ENCODE measurements at regions not wholly inside any gene's neighbourhood (a gene's known extent, or its start where the extent isn't known, plus 50 kb on each side); places are given as distances from the start of the nearest gene placed in this dataset.

DNA sequence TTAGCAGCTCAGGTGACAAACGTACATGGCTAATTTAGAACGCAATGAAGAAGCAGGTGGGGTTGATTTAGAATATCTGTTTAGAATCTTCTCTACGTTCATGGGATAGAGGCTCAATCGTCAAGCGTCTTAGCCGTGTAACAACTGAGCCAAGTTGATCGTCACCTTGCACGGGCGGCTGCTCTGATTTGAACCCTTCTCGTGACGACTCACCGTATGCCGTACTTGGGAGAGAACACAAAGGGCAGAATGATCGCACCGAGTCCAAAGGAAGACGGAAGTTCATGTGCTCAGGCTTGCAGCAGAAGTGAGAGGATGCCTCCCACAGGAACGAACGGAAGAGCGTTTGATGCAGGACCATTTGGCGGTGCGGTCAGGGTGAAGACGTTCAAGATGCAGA, 108.3 kb upstream of the TCERG1L start:
- Histone ChIP-seq H3K27ac (no peak overlapping the region), H3K9me3 (peaks cover 0 to 9% (median 0%) of the 10 kb centered on the region in 3 donors), H3K4me1 (no peaks in the 10 kb centered on the region), H3K36me3 (no peaks in the 10 kb centered on the region), H3K27me3 (peaks cover 0 to under 1% of the 10 kb centered on the region in 2 donors), H3K4me3 (no peak overlapping the region)
- no peak for DNase-seq
- intact Hi-C loops (cut with DNase I; ENCODE audit: low total_unique reads), result loop anchor here (5.0 kb wide), 1 partner anchor 198 kb away; no protein-coding TSS in a partner anchor
- TF ChIP-seq, protein P1, sequence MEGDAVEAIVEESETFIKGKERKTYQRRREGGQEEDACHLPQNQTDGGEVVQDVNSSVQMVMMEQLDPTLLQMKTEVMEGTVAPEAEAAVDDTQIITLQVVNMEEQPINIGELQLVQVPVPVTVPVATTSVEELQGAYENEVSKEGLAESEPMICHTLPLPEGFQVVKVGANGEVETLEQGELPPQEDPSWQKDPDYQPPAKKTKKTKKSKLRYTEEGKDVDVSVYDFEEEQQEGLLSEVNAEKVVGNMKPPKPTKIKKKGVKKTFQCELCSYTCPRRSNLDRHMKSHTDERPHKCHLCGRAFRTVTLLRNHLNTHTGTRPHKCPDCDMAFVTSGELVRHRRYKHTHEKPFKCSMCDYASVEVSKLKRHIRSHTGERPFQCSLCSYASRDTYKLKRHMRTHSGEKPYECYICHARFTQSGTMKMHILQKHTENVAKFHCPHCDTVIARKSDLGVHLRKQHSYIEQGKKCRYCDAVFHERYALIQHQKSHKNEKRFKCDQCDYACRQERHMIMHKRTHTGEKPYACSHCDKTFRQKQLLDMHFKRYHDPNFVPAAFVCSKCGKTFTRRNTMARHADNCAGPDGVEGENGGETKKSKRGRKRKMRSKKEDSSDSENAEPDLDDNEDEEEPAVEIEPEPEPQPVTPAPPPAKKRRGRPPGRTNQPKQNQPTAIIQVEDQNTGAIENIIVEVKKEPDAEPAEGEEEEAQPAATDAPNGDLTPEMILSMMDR (IDR thresholded peaks at IDR 0.05), result no peak

DNA sequence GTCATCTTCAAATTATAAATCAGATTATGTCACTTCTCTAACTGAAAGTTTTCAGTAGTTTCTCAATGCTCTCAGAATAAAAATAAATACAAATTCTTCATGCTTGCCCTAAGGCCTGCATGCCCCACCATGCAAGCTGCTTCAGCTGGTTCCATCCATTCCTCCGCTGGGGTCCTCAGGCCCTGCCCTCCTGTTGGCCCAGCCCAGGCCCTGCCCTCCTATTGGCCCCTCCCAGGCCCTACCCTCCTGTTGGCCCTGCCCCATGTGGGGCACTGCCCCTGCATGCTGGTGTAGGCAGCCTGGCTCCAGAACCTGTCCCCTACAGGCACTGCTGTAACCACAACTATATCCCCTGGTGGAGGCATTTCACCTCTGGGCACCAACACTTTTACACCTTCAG, 109.3 kb upstream of the TCERG1L start:
- Histone ChIP-seq H3K9me3 (peaks cover 0 to 9% (median 0%) of the 10 kb centered on the region in 3 donors), H3K27ac (no peak overlapping the region), H3K4me3 (no peak overlapping the region), H3K4me1 (no peaks in the 10 kb centered on the region), H3K36me3 (no peaks in the 10 kb centered on the region), H3K27me3 (peaks cover 0 to 10% of the 10 kb centered on the region in 2 donors)
- DNase-seq, result no peak
- intact Hi-C loops (cut with DNase I; ENCODE audit: low total_unique reads), result no loop called here
- TF ChIP-seq, protein P1 (IDR thresholded peaks at IDR 0.05), result no peak

DNA sequence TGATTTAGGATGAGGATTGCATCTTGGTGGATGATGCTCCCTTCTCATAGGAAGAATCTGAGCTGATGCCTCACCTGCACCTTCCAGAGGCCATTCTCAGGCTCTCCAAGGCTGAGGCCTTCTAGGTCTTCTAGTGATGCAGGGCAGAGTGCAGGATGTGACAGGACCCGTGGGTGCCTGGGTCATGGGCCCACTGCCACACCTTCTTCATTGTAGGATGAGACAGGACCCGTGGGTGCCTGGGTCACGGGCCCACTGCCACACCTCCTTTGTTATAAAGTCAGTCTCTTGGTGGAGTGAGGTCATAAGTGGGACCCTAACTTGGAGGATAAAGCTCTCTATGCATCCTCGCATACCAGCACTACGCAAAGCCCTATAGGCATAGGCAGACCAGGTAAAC, 109.9 kb upstream of the TCERG1L start:
- intact Hi-C loops (cut with DNase I; ENCODE audit: low total_unique reads), result no loop called here
- TF ChIP-seq, protein P1 (IDR thresholded peaks at IDR 0.05), result no peak
- Histone ChIP-seq H3K4me1 (no peaks in the 10 kb centered on the region), H3K27ac (no peak overlapping the region), H3K9me3 (peaks cover 0 to 8% (median 0%) of the 10 kb centered on the region in 3 donors), H3K27me3 (peaks cover 0 to 15% of the 10 kb centered on the region in 2 donors), H3K36me3 (no peaks in the 10 kb centered on the region), H3K4me3 (no peak overlapping the region)
- no peak for DNase-seq

DNA sequence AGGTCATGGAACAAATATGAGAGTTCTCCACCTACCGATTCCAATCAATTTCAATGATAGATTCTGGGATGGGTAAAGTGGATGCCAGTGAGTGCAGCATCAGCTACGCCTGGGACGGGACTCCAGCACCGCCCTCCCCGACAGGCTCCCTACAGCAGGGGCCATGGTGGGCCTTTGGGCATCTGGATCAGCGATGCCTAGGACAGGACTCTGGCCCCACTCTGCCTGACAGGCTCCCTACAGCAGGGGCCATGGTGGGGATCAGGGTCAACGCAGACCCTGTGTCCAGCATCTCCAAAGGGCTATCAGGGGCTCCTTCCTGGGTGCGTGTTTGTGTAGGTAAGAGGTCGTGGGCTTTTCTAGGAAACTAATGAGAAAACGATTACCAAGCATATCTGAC, 111.2 kb upstream of the TCERG1L start:
- no peak for DNase-seq
- Histone ChIP-seq H3K4me1 (no peaks in the 10 kb centered on the region), H3K36me3 (no peaks in the 10 kb centered on the region), H3K27ac (no peak overlapping the region), H3K27me3 (peaks cover 0 to 16% of the 10 kb centered on the region in 2 donors), H3K9me3 (no peaks in the 10 kb centered on the region), H3K4me3 (no peak overlapping the region)
- intact Hi-C loops (cut with DNase I; ENCODE audit: low total_unique reads), result no loop called here
- TF ChIP-seq, protein P1 (IDR thresholded peaks at IDR 0.05), result no peak

DNA sequence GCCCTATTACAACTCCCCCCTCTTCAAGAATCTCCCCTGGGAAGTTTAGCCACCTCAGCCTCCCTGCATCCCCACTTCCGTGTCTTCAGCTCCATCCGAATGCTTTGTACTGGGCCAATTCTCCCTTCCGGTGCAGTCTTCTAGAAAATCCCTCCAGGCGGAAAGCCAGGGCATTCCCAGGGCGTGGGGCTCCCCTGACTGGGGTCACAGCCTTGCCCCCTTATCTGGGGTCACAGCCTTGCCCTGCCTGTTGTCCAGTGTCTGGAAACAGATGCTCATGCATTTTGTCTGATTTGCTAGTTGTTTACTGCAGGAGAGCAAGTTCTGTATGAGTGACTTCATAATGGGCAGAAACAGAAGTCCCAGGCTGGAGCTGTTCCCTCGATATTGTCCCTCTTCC, 112.5 kb upstream of the TCERG1L start:
- intact Hi-C loops (cut with DNase I; ENCODE audit: low total_unique reads), result no loop called here
- peaks cover 0 to 20% of the 10 kb centered on the region in 2 donors for H3K27me3 ChIP-seq
- no peak for DNase-seq

More for the DNA sequence above, 112.5 kb upstream of the TCERG1L start:
- Histone ChIP-seq H3K4me3 (no peak overlapping the region), H3K4me1 (no peaks in the 10 kb centered on the region), H3K9me3 (no peaks in the 10 kb centered on the region), H3K27ac (no peak overlapping the region), H3K36me3 (no peaks in the 10 kb centered on the region)
- TF ChIP-seq, protein P1 (IDR thresholded peaks at IDR 0.05), result no peak

Data from tibial artery (tissue), 4 donors.